Spleen (tissue), 11 donors: ENCODE measurements at regions not wholly inside any gene's neighbourhood (a gene's known extent, or its start where the extent isn't known, plus 50 kb on each side); places are given as distances from the start of the nearest gene placed in this dataset.

Source experiments
- DNase-seq: peaks from one replicate; pipeline ENCODE4 v3.0.0-alpha.2; 2020
- H3K27ac ChIP-seq, 8 donors: fragments of 200-600 bp; sonication (generic) in 7 of 8; 1 replicate in 4 of 8; 2 replicates in 4 of 8; pipeline versions ENCODE4 v1.5.0 to v1.8.0; 2016 to 2021; ENCODE audit warnings: inconsistent platforms in 4 of 8, mild to moderate bottlenecking in 4 of 8, moderate library complexity in 1 of 8
- H3K27me3 ChIP-seq, 7 donors: fragments of 200-600 bp; sonication (generic) in 6 of 7; replicated peaks in 1 of 7; 1 replicate in 4 of 7; 2 replicates in 3 of 7; pipeline versions ENCODE4 v1.5.0 to v1.8.0; 2016 to 2021; ENCODE audit warnings: inconsistent platforms in 3 of 7, mild to moderate bottlenecking in 1 of 7
- H3K36me3 ChIP-seq, 6 donors: fragments of 200-600 bp; sonication (generic) in 5 of 6; 1 replicate in 4 of 6; 2 replicates in 2 of 6; pipeline versions ENCODE4 v1.5.0 to v1.8.0; 2016 to 2021; ENCODE audit warnings: inconsistent platforms in 2 of 6
- H3K4me1 ChIP-seq, 6 donors: fragments of 200-600 bp; sonication (generic) in 5 of 6; 1 replicate in 3 of 6; 2 replicates in 3 of 6; pipeline versions ENCODE4 v1.5.0 to v1.8.0; 2016 to 2021; ENCODE audit warnings: inconsistent platforms in 3 of 6
- H3K4me3 ChIP-seq, 8 donors: fragments of 200-600 bp; sonication (generic) in 7 of 8; 1 replicate in 4 of 8; 2 replicates in 4 of 8; pipeline versions ENCODE4 v1.5.0 to v1.8.0; 2016 to 2021; ENCODE audit warnings: inconsistent platforms in 4 of 8, mild to moderate bottlenecking in 4 of 8, moderate library complexity in 2 of 8
- H3K9me3 ChIP-seq, 8 donors: fragments of 200-600 bp; sonication (generic) in 7 of 8; 1 replicate in 4 of 8; 2 replicates in 4 of 8; pipeline versions ENCODE4 v1.5.0 to v1.8.0; 2016 to 2021; ENCODE audit warnings: inconsistent platforms in 4 of 8
- POLR2A ChIP-seq, 3 donors: fragments of 450-650 bp; IDR thresholded peaks; one replicate each; pipeline ENCODE4 v1.5.1; 2017; ENCODE audit warnings: antibody characterized with exemption in 3 of 3, mild to moderate bottlenecking in 1 of 3
- POLR2AphosphoS5 ChIP-seq, 3 donors: sonication (generic); formaldehyde crosslinking; IDR thresholded peaks; one replicate each; pipeline ENCODE4 v1.5.1; 2017; ENCODE audit warnings: antibody characterized with exemption in 3 of 3
- WGBS, 5 donors: extraction: QIAGEN DNeasy Blood & Tissue Kit in 3 of 5; methylation state at CpG; one replicate each; pipeline versions ENCODE4 v1.1.5 to v1.1.7; 2013 to 2018; 5-methylcytosine and 5-hydroxymethylcytosine counted together
- intact Hi-C: fragments of 100-400 bp; cut with DNase I; formaldehyde crosslinking; loops from one replicate; pipeline ENCODE4 v1.15.0; 2023; ENCODE audit warnings: low total_unique reads
- TF ChIP-seq, protein P1 (sequence below), 11 experiments: fragments of 200-600 bp in 7 of 11; fragments of 450-650 bp in 4 of 11; sonication (generic) in 4 of 11; IDR thresholded peaks in 8 of 11; conservative IDR thresholded peaks in 3 of 11; 1 replicate in 7 of 11; 2 replicates in 4 of 11; pipeline versions ENCODE4 v1.4.0 to v1.8.0; 2016 to 2021; ENCODE audit warnings: antibody characterized with exemption in 11 of 11, inconsistent platforms in 4 of 11, mild to moderate bottlenecking in 1 of 11
- donor health status: healthy with polysubstance abuse.
- donor health status: DM: no; HTN: no; CAD: no; lungs with moderate emphysema.
- donor health status: DM: no; HTN: no; CAD: no.
- donor health status: Bipolar disorder and iron deficiency.
- donor health status: healthy.
- donor health status: DM: no; HTN: no; CAD: no.
- donor health status: DM: yes; HTN: yes; CAD: no.

GRCh38 chr6:71420693-71421328 is 132.2 kb downstream of the OGFRL1 start:
- Histone ChIP-seq H3K4me3 (peak overlapping the region; percentile 51 to 85 (median 70)), H3K4me1 (peaks cover 0 to 32% (median 10%) of the 10 kb centered on the region in 6 donors), H3K27ac (peak overlapping the region; percentile 67 to 96 (median 90)), H3K9me3 (no peaks in the 10 kb centered on the region), H3K27me3 (peaks cover 0 to 72% (median 20%) of the 10 kb centered on the region in 7 donors), H3K36me3 (peaks cover 0 to 5% (median 0%) of the 10 kb centered on the region in 6 donors)
- 9 to 16% (median 10%) methylated on average over 35 to 46 of the region's 46 CpGs for WGBS, 5 donors
- peak; percentile 90 for DNase-seq
- intact Hi-C loops = no loop called here
- TF ChIP-seq, protein P1, sequence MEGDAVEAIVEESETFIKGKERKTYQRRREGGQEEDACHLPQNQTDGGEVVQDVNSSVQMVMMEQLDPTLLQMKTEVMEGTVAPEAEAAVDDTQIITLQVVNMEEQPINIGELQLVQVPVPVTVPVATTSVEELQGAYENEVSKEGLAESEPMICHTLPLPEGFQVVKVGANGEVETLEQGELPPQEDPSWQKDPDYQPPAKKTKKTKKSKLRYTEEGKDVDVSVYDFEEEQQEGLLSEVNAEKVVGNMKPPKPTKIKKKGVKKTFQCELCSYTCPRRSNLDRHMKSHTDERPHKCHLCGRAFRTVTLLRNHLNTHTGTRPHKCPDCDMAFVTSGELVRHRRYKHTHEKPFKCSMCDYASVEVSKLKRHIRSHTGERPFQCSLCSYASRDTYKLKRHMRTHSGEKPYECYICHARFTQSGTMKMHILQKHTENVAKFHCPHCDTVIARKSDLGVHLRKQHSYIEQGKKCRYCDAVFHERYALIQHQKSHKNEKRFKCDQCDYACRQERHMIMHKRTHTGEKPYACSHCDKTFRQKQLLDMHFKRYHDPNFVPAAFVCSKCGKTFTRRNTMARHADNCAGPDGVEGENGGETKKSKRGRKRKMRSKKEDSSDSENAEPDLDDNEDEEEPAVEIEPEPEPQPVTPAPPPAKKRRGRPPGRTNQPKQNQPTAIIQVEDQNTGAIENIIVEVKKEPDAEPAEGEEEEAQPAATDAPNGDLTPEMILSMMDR (IDR thresholded peaks at IDR 0.05 in 8 of 11, conservative IDR thresholded peaks at IDR 0.05 in 3 of 11) = peak in 1 of 11 experiments; percentile 15
- peak in 1 of 3 donors; percentile 74 for TF ChIP-seq POLR2A (IDR thresholded peaks at IDR 0.05)
- peak; percentile 91 to 96 (median 95) for TF ChIP-seq POLR2AphosphoS5 (IDR thresholded peaks at IDR 0.05)

- Histone ChIP-seq H3K27me3 (peaks cover 0 to 72% (median 20%) of the 10 kb centered on the region in 7 donors), H3K9me3 (no peaks in the 10 kb centered on the region), H3K4me1 (peaks cover 0 to 32% (median 10%) of the 10 kb centered on the region in 6 donors), H3K36me3 (no peaks in the 10 kb centered on the region), H3K4me3 (no peak overlapping the region), H3K27ac (peak overlapping the region in 1 of 8 donors; percentile 96)
- TF ChIP-seq POLR2A (IDR thresholded peaks at IDR 0.05) (no peak), POLR2AphosphoS5 (IDR thresholded peaks at IDR 0.05) (no peak)
- TF ChIP-seq, protein P1 (IDR thresholded peaks at IDR 0.05 in 8 of 11, conservative IDR thresholded peaks at IDR 0.05 in 3 of 11) = no peak
- intact Hi-C loops = no loop called here
- WGBS, 5 donors = 87 to 97% (median 88%) methylated on average over 4 of the region's 4 CpGs
- DNase-seq = no peak
These were observed 133.0 kb downstream of the OGFRL1 start for GRCh38 chr6:71421611-71422010.

GRCh38 chr6:71430018-71430417 is 141.4 kb downstream of the OGFRL1 start:
- no peaks in the 10 kb centered on the region for H3K4me1 ChIP-seq
- no peaks in the 10 kb centered on the region for H3K36me3 ChIP-seq
- 68 to 84% (median 75%) methylated on average over 3 of the region's 3 CpGs for WGBS, 5 donors
- TF ChIP-seq POLR2A (IDR thresholded peaks at IDR 0.05) (no peak), POLR2AphosphoS5 (IDR thresholded peaks at IDR 0.05) (no peak)
- TF ChIP-seq, protein P1 (IDR thresholded peaks at IDR 0.05 in 8 of 11, conservative IDR thresholded peaks at IDR 0.05 in 3 of 11) = no peak
- H3K27me3 ChIP-seq = peaks cover 0 to 11% (median 0%) of the 10 kb centered on the region in 7 donors
- no peak overlapping the region for H3K4me3 ChIP-seq
- intact Hi-C loops = no loop called here
- no peak for DNase-seq
- H3K9me3 ChIP-seq = no peaks in the 10 kb centered on the region
- no peak overlapping the region for H3K27ac ChIP-seq

DNA sequence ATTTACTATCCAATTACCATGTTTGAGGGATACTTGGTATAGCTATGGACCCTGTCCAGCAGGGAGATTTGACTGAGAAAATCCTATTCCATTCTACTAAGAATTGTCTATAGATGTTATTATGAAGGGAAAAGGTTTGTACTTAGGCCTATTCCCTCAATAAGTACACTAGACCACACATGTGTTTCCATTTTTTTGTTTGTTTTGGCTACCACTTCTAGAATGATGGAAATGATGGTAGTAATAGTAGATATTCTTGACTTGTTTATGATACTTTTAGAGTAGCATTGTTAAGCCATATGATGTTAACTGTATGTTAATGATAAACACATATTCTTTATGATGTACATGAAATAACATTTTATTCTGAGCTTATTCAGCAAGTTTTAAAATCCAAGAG is 144.8 kb downstream of the OGFRL1 start:
- peaks cover 0 to 16% (median 0%) of the 10 kb centered on the region in 7 donors for H3K27me3 ChIP-seq
- H3K9me3 ChIP-seq = no peaks in the 10 kb centered on the region
- H3K36me3 ChIP-seq = no peaks in the 10 kb centered on the region
- intact Hi-C loops = no loop called here
- no peak for DNase-seq
- no peak overlapping the region for H3K27ac ChIP-seq
- H3K4me1 ChIP-seq = no peaks in the 10 kb centered on the region
- no peak for TF ChIP-seq POLR2AphosphoS5 (IDR thresholded peaks at IDR 0.05)
- no peak for TF ChIP-seq POLR2A (IDR thresholded peaks at IDR 0.05)
- TF ChIP-seq, protein P1 (IDR thresholded peaks at IDR 0.05 in 8 of 11, conservative IDR thresholded peaks at IDR 0.05 in 3 of 11) = no peak
- H3K4me3 ChIP-seq = no peak overlapping the region
